Loucy (cell line): ENCODE measurements at regions not wholly inside any gene's neighbourhood (a gene's known extent, or its start where the extent isn't known, plus 50 kb on each side); places are given as distances from the start of the nearest gene placed in this dataset.

ENCODE experiments used
- CTCF ChIP-seq: fragments of 200-600 bp; sonication (generic); conservative IDR thresholded peaks from 2 replicates; pipeline ENCODE4 v1.5.1; 2014; ENCODE audit warnings: mild to moderate bottlenecking, antibody characterized with exemption, low read length
- EZH2phosphoT487 ChIP-seq: fragments of 200-600 bp; IDR thresholded peaks from 2 replicates; pipeline ENCODE4 v1.6.1; 2018; ENCODE audit warnings: antibody characterized with exemption, mild to moderate bottlenecking, moderate library complexity, borderline replicate concordance

GRCh38 chr20:40957265-40957760, 71.3 kb upstream of the TOP1 start:
- TF ChIP-seq CTCF (no peak), EZH2phosphoT487 (no peak)
